SIG-M5 (cell line): ENCODE measurements at regions not wholly inside any gene's neighbourhood (a gene's known extent, or its start where the extent isn't known, plus 50 kb on each side); places are given as distances from the start of the nearest gene placed in this dataset.
"Not testable (repeated sequence)": the region's sequence is repeated elsewhere in the genome, so short reads cannot be mapped to it uniquely, and the experiment has no call there.

Experiments used
- DNase-seq: peaks from one replicate; lab custom pipeline; 2025; lab: John Stamatoyannopoulos, UW

DNA sequence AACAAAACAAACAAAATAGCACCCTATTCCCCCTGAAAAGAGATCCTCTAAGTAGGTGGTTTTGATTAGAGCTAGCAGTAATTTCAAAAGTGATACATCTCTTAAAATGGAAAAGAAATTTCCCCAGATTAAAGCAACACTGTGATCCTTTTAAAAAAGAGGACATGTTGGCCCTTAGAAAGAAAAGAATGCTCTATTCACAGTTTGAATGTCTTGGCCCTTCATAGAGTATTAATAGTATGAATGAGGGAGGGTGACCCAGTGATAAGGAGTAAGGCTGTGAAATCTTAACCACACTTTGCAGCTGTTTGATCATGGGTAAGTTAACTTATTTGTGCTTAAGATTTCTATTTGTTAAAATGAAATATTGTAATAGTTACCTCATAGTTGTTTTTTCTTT is 467.7 kb upstream of the MEF2C start:
- no peak for DNase-seq

GRCh38 chr5:89349246-89349980 is 466.4 kb upstream of the MEF2C start:
- DNase-seq = no peak

- no peak for DNase-seq
Measured at GRCh38 chr5:89346573-89346972, 463.6 kb upstream of the MEF2C start.

DNA sequence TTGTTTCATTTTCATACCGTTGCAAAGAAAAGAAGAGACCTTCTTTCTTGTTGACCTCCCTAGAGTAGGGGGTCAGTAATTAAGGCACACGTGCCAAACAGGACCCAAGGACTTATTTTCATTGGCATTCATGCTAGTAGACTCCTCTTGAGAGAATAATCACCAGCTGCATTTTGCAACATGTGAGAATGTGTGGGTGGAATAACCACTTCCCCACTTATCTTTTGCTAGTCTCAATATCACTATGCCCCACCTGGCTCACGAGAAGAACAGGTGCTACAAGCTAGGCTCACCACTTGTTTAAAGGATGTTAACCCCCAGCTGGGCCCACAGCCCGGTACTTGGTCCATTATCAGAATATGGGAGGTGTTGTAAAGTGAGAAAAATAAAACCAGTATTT is 460.7 kb upstream of the MEF2C start:
- no peak for DNase-seq

- no peak for DNase-seq
Measured at GRCh38 chr5:89342106-89342876, 459.3 kb upstream of the MEF2C start.

GRCh38 chr5:89338935-89339334 is 456.0 kb upstream of the MEF2C start:
- no peak for DNase-seq

DNA sequence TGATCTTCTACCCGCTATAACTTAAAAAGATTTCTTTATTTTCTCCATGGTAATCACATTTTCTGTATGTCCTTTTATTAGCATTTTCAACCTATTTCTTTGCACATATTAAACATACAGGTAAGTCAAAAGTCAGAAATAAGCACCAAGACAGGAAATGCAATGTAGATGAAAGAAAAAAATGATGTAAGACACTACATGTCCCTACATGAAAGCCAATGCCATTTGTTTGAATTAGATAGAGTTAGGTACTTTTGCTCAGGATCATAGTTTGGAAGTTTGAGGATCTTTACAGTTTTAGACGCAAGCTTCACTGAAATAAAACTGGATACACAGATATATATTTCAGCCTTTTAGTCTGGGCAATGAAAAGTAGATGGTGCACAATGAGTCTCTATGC is 453.1 kb upstream of the MEF2C start:
- no peak for DNase-seq

GRCh38 chr5:89330140-89330539 is 447.2 kb upstream of the MEF2C start:
- no peak for DNase-seq

DNA sequence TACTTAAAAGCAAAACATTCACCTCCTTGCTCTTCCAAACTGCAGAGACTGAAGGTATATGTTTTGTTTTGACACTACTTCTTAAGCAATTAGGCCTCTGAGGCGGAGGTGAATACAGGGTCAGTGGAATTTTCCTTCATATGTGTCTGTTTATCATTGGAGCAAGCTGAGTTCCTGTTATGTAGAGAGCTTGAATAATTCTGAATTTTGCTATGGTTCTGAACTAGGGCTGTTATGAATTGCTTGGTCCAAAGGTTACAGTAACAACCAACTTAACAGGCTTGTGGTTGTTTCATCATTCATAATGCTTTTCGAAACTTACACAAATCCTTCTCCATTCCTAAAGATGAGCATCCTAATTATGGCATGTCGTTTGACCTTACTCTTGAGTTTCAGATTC is 444.6 kb upstream of the MEF2C start:
- no peak for DNase-seq

DNA sequence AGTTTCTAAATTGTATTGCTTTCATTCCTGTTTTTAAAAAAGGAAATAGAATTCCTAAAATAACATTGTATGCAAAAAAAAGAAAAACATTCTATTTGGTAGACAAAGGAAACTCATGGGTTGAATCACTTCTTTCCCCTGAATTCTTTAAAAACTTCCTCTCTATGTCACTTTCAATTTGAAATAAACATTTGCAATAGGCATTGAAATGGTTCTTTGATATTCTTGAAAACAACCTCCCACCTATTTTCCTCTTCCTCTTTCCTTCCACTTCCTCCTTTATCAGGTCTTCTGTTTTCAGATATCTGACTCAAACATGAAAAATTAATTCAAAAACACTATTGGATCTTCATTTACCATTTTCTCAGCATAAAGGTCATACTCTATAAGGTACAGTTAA is 442.0 kb upstream of the MEF2C start:
- DNase-seq = no peak

DNA sequence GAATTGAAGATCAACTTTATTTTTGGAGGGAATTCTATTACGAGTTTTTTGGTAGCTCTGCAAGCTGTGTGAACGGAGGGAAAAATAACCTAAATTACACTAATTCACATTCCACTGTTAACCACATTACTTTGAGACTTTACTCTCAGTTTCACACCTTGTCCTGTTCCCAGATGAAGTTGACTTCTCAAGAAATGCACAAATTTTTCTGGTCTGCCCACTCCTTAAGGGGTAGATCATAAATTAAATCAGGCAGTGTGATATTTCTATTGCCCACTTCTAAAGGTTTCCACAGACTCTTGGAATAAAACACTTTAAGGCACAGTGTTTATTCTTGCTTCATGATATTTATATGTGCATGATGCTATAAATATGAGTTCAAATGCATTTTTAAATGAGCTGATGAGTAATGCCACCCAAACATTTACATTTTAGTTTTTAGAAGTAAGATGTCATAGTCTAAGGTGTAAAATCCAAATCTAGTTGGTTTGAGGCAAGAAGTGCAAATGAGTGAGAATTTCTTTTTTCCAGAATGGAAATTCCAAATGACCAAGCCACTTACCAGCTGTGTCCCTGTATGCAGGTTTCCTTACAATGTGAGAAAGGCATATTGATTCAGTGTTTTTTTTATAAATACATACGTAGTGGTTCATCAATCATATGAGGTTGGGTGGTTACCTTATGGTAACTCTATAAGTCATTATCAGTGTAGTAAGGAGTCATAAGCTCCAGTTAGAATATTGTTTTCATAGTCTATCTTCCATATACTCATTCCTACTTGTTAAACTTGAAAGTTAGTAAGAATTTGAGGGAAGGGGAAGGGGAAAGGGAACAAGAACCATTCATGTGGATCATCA is 437.7 kb upstream of the MEF2C start:
- DNase-seq = no peak

DNA sequence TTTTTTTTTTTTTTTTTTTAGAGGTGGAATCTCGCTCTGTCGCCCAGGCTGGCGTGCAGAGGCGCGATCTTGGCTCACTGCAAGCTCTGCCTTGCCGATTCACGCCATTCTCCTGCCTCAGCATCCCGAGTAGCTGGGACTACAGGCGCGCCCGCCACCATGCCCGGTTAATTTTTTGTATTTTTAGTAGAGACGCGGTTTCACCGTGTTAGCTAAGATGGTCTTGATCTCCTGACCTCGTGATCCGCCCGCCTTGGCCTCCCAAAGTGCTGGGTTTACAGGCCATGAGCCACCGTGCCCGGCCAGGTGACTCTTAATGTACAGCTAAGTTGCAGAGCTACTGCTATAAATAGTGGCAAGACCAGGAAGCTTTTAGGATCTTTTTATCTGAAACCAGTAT is 434.9 kb upstream of the MEF2C start:
- not testable (repeated sequence) for DNase-seq

GRCh38 chr5:89315286-89316100 is 432.5 kb upstream of the MEF2C start:
- DNase-seq = no peak

DNA sequence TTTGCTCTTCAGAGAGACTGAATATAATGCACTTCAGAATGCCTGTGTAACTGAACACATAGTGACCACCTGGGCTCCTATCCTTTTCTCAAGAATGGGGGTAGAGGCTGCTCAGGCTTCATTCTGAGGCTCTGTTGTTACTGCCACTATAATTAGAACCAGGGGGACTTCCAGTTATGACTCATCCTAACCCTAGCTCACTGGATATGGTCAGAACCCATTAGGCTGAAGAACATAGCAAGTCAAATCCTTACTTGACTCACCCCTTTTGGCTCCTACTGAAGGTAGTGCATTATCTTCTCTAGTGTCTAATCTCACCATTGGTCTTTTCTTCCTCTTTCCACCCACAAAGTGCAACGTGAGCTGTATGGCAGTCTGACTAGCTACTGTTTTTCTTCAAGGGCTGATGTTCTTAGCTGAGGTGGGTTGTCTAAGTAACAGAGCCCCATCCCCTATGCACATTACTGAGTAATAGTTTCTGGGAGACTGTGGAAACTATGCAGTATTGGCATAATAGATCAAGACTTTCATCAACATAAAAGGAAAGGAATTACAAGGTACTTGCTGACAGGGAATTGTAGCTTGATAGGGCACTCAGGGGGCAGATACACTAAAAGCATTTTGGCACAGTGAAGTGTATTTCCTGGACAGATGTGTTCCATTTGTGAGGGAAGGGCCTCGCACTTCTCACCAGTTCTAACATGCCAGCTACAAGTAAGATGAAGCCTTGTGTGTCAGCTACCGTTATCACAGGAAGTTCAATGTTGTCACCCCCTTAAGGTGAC is 431.0 kb upstream of the MEF2C start:
- no peak for DNase-seq

DNA sequence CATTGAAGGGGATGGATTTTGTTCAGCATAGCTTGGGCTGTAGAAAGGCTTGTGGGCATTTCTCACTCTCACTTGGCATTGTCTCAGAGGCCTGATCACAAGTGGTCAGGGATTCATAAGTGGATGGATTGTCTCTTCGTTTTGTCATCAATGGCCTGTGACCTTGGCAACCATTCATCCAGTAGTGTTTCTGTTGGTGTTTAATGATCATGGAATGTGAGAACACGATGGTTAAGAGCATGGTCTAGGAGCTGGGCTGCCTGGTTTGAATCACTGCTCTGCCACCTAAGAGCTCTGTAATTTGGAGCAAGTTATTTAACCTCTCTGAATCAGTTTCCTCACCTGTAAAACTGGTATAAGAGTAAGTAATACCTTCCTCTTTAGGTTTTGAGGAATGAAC is 430.1 kb upstream of the MEF2C start:
- no peak for DNase-seq

- no peak for DNase-seq
Measured at GRCh38 chr5:89309268-89309667, 426.3 kb upstream of the MEF2C start.

GRCh38 chr5:89308606-89309040 is 425.6 kb upstream of the MEF2C start:
- no peak for DNase-seq

- DNase-seq = no peak
Measured at GRCh38 chr5:89307972-89308371, 425.0 kb upstream of the MEF2C start.

- DNase-seq = not testable (repeated sequence)
Measured at GRCh38 chr5:89307141-89307540, 424.2 kb upstream of the MEF2C start.

- DNase-seq = no peak
Measured at GRCh38 chr5:89303033-89303480, 420.1 kb upstream of the MEF2C start.
